ENCODE measurements at regions not wholly inside any gene's neighbourhood (a gene's known extent, or its start where the extent isn't known, plus 50 kb on each side); places are given as distances from the start of the nearest gene placed in this dataset.

DNA sequence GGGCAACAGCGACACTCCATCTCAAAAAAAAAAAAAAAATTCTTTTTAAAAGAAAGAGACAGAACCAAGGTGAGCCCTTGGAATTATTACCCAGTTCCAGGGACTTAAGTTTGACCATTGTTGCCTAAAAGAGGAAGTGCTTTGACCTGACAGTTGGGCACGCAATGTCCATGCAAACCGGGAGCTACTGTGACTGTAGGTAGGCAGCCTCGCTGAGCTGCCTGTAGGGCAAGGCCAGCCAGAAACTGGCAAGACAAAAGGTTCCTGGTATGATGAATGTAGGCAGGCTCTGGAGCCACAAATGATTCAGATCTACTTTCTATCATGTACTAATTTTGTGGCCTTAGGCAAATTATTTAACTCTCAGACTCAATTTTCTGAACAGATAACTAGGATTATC is 334.8 kb upstream of the ZNF462 start:
- no peak for DNase-seq (ENCODE audit: low read depth)

DNA sequence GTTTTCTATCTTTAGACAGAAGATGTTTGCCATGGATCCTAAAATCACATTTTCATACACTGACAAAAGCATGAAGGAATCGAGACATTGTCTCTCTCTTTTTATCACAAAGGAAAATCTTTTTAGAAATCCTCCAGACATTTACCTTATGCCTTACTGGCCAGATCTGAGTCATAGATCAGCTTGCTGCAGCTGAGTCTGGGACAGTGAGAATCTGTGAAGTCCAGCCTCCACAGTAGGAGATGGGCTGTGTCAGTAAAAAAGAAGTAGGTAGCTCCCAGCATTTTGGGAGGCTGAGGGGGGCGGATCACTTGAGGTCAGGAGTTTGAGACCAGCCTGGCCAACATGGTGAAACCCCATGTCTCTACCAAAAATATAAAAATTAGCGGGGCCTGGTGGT is 333.4 kb upstream of the ZNF462 start:
- DNase-seq (ENCODE audit: low read depth): no peak

DNA sequence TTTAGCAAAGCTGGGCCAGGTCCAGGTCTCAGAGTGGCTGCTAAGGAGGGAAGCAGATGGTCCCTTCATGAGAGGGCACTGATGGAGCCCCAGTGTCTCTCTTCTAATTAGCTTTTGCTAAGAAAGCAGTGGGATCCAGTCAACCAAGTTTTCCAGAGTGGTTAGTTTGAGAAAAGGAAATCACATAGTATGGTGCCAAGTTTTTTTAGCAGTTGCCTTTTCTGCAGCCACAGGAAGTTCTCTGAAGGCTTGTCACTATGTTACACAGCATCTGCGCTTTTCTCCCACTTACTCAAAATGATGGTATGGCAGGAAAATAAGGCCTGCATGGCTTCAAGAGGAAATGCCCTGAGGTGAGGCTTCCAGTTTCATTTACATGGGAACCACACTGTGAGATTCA is 331.5 kb upstream of the ZNF462 start:
- no peak for DNase-seq (ENCODE audit: low read depth)

DNA sequence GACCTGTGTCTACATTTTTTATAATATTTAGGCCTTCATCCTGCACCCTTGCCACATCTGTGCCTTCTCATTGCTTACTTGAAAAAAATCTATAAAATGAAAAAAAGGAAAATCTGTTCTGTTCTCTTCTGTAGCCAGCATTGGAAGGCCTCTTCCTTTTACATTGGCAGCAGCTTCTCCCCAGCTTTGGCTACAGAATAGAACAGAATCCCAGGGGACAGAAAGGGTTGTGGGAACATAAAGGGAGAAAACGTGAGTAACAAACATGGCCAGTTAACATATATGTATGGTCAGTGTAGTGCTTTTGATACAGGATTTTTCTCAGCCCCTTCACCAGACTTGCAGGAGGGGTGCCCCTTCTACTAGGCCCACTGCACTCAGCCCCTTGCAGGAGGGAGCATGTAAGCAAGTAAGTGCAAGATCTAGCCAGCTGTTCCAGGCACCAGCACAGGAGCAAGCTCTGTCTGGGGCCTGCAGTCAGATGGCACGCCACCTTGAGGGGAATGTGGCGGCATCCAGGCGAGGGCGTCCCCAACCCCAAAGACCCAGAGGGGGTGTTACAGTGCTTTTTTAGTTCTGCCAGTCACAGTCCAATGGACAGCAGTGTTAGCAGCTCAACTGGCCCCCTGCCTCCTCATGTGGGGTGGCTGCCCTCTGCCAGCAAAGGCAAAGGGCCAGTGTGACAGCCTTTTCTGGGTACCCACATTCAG is 330.5 kb upstream of the ZNF462 start:
- no peak for DNase-seq (ENCODE audit: low read depth)

DNA sequence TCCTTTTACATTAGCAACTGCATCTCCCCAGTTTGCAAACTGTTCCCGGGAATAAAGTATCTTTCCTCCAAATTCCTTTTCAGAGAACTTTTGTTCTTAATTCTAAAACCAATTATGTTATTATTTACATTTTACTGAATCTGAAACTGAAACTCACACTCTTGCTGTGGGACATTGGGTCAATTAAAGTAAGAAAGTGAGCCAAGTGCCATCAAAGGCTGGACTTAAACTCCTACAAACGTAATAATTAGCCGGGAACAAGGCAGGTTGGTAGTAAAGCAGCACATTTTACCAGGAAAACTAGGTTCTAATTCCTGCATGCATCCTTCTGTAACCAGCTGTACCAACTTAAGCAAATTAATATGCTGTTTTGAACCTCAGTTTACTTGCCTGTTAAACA is 328.2 kb upstream of the ZNF462 start:
- DNase-seq (ENCODE audit: low read depth): no peak

DNA sequence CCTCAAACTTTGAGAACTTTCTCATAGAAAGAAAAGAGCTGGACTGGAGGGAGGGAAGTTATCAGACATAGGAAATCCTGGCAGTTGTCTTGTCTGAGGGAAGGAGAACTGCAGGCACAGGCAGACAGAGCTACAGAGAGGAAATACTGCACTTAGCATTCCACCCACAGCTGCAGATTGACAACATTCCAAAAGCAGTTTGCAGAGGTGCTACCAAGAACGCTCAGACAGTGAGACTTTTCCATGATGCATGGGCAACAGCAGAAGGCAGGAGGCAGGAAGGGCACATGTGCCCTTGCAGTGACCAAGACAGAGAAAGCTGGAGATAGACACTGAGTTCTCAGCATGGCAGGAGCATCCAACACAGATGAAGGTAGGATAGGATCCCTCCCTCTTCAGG is 327.5 kb upstream of the ZNF462 start:
- DNase-seq (ENCODE audit: low read depth): no peak

DNA sequence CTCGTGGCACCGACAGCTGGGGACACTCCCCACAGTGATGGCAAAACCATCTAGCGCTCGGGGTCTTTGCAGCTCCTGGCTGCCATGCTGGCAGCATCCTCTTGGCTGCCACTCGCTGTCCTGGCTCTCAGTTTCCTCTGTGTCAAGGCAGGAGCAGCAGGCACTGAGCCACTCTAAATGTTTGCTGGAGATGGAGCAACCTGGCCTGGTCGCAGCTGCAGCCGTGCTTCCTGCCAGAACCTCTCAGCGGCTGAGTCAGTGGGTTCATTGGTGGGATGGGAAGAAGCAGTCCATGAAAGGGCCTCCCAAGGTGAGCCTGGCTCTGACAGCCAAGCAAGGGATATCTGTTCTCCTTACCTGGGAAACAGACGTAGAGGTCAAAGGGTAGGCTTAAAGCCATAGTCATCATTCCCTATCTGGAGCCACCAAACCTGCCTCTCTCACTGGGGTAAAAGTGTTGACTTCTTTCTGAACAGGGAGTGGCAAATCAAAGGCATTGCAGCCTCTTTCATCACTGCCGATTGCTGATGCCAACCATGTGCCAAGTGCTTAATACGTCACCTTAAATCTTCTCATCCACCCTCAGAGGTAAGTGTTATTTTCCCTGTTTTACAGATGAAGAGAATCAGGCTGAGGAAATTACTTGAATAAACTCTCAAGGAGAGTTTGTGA is 304.8 kb upstream of the ZNF462 start:
- DNase-seq (ENCODE audit: low read depth): no peak

DNA sequence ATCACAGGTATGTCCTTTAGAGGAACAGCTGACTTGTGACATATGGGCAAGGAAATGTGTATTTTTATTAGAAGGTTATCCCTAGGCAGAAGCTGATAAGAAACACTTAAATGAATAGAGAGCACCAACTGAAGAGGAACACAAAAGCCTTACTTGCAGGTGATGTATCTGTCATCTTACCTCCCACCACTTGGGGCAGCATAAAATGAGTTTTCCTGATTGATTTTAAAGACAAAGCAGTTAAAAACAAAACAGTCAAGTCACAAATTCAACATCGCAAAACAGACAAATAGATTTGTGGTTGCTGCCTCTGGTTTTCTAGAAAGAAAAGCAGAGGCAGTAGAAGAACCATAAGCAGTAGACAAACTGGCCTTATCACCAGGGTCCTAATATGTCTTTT is 302.4 kb upstream of the ZNF462 start:
- DNase-seq (ENCODE audit: low read depth): no peak

DNA sequence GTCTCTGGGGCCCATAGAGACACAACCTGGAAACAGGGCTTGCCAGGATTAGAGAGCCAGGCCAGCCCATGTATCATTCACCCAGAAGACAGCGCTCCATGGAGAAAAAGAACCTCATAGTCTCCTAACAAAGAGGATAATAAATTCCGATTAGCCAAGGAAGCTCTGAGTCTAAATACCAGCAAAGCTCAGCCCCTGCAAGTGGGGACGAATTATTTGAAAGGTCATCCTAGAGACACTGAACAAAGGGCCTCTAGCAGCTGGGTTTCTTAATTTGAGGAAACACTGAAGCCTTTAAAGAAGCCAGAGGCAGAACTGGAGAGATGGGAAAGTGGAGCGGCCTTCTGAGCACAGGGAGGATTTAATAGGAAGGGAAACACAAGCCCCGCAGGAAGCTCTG is 287.1 kb upstream of the ZNF462 start:
- no peak for DNase-seq (ENCODE audit: low read depth)

DNA sequence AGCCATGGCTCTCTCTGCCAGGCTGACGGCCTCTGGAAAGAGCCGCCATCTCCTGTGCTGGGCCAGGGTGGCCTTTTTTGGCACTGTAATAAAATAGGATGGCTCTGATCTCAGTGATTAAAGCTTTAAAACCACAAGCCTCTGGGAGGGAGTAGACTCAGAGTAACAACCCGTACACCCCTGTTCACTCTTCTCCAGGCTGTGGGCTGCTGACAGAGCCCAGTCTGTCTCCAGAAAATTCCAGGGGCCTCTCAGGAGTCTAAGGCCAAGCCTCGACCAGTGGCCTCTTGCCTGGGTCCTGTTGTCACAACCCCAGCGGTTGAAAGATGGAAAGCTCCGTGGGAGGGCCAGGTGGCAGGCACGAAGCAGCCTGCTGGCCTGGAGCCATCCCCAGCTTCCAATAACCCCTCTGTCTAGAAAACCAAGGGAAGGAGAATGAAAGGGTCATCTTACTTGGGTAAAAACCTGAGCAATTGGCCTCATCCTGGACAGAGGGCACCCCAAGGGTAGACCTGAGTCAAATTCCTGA is 286.7 kb upstream of the ZNF462 start:
- DNase-seq (ENCODE audit: low read depth): no peak

DNA sequence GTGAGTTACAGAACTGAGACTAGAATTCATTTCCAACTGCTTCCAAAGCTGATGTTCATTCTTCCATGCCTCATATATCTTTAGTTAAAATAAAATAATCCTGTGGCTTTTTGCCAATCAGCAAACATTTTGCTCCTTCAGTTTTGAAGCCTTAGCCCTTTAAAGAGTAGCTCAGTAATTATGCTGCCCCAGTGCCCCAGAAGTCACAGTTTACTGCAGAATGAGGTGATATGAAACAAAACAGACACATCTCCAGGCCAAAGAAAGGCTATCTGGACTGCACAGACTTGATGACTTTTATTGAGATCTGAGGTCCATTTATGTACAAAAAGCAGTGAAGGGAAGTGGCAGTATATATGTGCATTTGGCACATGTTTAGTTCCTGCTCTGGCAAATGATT is 285.8 kb upstream of the ZNF462 start:
- DNase-seq (ENCODE audit: low read depth): no peak

DNA sequence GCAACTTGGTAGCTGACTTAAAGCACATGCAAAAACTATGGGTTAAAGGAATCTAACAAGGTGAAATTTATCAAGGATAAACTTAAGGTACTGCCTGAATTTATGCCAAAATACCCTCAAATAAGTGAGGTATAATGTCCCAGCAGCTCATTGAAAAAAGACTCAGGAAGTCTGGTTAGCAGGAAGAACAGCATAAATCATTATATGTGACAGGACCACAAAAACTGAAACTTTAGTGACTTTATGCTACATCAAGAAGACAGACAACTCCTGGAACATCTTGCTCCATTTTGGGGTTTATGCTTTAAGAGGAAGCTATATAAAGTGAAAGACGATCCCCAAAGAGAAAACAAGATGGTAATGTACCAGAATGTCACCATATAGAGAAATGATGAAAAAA is 282.4 kb upstream of the ZNF462 start:
- no peak for DNase-seq (ENCODE audit: low read depth)

DNA sequence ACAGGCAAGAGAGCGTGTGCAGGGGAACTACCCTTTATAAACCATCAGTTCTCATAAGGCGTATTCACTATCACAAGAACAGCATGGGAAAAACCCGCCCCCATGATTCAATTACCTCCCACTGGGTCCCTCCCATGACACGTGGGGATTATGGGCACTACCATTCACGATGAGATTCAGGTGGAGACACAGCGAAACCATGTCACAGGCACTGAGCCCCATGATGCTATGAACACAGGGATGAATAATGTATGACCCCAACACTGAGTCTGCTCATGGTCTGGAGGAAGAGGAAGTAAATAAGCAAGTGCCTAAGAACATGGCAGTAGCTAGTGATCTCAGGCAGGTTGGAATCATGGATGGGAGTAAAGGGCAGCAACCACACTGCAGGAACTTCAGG is 281.0 kb upstream of the ZNF462 start:
- no peak for DNase-seq (ENCODE audit: low read depth)

DNA sequence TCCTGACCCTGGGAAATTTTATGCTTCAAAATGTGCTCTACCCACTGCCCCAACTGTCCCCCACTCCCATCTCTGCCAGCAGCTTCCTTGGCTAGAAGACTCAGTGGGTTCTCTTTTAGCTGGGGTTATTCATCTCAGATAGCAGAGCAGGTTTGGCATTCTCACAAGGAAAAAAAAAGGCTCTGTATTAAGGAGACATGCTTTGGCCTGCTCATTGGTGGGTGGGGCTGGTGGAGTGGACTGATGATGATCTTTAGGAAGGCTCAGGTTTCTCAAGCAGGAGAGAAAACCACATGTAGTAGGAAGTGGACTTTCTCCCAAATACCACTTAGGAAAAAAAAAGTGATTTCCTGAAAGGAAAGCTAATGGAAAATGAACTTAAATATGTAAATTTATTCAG is 279.2 kb upstream of the ZNF462 start:
- no peak for DNase-seq (ENCODE audit: low read depth)

DNA sequence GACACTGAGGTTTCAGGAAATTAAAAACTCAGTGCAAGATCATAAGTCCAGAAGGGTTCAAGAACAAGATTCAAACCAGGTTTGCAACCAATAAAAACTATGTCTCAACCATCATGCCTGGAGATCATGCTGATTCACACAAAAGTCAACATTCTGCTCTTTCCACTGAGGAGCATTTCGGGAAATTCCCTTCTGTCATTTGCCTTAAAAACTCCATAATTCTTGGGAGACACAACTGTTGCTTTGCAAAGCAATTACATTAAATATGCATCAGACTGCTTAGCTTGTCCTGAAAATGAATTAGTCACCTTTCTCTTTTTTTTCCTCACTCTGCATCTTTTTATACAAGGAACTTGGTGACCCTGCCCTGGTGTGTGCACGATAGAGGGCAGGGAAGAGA is 275.9 kb upstream of the ZNF462 start:
- DNase-seq (ENCODE audit: low read depth): no peak

DNA sequence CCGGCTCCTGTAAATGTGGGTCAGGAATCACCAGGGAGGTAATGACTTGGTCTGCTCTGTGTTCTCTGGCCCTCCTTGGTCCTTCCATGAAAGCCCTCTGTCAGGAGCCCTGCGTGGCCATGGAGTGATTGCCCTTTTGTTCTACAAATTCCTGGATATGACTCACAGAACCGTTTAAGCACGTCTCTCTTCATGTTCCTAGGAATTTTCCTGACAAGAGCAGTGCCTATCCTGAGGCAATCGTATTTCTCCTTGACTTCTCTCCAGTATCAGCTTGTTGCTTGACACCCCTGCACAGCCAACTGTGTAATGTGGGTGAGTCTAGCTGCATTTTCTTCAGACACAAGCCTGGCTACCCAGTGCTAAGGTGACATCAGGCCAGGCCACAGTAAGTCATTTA is 274.3 kb upstream of the ZNF462 start:
- DNase-seq (ENCODE audit: low read depth): no peak

DNA sequence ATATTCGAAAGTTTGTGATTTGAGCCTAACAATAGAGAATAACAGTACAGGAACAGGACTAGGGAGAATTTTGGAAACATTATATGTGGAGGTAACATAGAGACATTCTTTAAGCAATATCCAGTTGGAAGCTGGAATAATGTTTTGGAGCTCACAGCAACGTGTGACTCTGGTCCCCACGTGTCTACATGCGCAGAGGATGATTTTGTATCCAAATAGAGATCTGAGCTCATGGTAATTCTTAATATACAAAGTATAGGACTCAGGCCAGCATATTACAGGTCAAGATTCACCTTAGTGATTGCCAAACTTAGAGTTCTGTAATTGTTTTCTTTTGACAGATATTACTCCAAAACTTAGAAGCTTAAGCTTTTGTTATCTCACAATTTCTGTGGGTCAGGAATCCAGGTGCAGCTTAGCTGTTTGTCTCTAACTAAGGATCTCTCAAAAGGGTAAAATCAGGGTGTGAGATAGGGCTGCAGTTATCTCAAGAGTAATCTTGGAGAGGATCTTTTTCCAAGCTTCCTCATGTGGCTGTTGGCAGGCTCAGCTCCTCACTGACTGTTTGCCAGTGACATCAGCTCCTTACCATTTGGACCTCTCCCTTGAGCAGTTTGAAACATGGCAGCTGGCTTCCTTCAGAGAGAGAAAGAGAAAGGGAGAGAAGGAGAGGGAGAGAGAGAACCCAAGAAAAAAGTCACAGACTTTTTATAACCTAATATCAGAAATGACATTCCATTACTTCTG is 272.0 kb upstream of the ZNF462 start:
- no peak for DNase-seq (ENCODE audit: low read depth)

DNA sequence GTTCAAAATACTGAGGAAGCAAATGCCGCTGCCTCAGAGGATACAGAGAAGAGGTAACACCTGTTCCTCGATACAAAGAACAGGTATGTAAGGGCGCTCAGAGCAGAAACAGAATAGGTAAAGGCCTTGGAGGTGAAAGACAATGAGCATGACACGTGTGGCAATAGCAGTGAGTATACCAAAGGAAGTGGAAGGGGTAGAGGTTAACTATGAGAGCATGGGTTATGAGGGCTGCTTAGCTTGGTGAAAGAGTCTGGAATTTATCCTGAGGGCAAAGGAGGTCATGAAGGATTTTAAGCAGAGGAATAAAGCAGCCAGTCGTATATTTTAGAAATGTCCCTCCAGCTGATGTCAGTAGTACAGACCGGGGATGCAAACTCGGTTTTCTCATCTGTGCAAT is 269.8 kb upstream of the ZNF462 start:
- no peak for DNase-seq (ENCODE audit: low read depth)

DNA sequence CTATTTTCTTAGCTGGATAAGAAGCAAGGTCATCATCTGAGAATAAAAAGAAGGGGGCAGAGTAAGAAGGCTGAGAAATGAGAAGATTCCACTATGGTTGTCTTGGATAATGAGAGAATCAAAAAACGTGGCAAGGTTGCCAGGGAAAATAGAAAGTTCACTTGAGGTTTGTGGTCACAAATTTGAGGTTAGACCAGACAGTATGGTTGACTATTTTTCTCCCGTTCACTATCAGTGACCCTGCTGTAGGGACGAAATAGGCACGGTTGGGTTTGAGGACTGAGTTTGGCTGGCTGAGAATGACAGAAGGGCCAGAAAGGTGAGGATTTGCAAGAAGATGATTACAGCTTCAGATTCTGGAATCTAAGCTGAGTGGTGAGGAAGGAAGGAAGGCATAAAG is 266.0 kb upstream of the ZNF462 start:
- DNase-seq (ENCODE audit: low read depth): no peak

DNA sequence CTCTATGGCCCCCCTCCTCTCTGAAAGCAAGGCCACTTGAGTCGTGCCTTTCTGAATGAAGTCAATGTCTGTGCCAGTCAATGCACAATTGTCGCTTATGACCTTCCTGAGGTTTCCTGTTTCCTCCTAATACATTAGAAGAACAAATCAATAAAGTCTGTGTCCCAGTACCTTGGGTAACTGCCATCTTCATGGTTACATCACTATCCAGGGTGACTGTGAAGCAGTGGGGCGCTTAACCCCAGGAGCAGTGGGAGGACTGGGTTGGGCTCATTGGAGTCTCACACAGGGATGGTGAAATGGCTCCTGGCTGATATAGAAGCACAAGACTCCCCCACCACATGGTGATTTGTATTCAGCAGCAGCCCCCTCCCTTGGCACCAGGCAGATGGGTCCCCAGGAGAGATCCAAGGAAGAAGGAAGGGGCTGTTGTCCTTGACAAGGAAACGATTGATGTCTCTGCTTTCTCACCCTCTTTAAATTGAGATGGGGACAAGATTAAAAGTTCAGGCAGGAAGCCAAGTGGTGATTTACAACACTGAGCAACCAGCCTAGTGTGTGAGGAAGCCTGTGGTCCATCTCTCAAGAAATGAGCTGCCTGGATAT is 261.9 kb upstream of the ZNF462 start:
- DNase-seq (ENCODE audit: low read depth): no peak

DNA sequence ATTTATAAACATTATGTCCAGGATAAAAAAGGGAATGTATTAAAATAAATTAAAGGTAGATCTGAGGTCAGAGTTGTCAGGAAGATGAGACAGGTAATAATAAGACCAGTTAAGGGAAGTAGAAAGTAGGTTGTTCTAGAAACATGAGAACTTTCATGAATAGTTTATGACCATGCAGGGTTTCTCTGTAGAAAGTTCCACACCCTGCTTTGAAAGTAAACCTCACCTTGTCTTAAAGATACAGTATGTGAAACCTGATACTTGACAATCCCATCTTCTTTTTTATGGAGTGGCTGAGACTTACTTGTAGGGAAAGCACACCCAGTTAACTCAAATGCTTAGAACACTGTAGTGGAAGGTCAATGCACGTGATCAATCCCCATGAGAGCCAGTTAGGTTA is 260.6 kb upstream of the ZNF462 start:
- DNase-seq (ENCODE audit: low read depth): no peak

DNA sequence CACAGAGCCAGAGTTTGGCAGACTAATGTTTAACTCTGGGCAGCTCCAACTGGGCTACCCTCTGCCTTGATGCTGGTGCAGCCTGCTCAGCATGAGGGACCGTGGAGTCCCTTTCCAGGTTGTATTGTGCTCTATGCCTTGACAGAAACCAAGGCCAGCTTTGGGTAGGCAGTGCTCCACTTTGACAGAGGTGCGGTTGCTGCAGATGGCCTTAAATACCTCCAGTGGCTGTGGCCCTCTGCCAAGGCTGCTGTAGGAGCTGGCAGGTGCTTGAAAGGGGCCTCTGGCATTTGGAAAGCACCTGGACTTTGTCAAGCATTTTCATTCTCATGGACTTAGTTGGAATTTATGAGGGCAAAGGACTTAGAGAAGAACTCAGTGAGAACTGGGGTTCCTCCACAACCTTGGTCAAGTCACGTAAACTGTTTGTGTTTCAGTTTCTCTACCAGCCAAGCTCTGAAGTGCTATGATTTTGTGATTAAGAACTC is 249.7 kb upstream of the ZNF462 start:
- no peak for DNase-seq (ENCODE audit: low read depth)

Measured in stimulated activated CD8-positive, alpha-beta memory T cell treated with anti-CD3 and anti-CD28 coated beads, Interleukin-7, amount 100 ng/mL, for 24 hours (primary cell).